Activated T-cell treated with anti-CD3 and anti-CD28 coated beads for 4 hours (primary cell): ENCODE measurements at regions not wholly inside any gene's neighbourhood (a gene's known extent, or its start where the extent isn't known, plus 50 kb on each side); places are given as distances from the start of the nearest gene placed in this dataset.

Source experiments
- DNase-seq: peaks from one replicate; pipeline ENCODE4 v3.0.0-alpha.2; 2020

DNA sequence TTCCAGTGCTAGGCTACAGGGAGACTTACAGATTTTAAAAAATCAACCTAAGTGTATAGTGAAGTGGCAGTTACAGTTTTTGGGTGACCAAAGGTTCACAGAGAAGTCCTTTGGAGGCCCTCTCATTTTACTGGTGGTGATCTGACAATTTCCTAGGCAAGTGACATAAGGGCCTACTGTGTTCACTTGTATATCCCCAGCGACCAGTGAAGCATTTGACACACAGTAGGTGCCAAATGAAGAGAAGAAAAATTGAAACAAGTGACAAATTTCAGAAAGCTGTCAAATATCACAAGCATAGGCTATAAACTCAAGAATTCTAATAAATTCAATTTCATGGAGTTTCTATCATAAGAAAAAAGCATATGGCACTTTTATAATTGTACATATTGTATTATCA is 89.5 kb downstream of the RPL22L1 start:
- no peak for DNase-seq

DNA sequence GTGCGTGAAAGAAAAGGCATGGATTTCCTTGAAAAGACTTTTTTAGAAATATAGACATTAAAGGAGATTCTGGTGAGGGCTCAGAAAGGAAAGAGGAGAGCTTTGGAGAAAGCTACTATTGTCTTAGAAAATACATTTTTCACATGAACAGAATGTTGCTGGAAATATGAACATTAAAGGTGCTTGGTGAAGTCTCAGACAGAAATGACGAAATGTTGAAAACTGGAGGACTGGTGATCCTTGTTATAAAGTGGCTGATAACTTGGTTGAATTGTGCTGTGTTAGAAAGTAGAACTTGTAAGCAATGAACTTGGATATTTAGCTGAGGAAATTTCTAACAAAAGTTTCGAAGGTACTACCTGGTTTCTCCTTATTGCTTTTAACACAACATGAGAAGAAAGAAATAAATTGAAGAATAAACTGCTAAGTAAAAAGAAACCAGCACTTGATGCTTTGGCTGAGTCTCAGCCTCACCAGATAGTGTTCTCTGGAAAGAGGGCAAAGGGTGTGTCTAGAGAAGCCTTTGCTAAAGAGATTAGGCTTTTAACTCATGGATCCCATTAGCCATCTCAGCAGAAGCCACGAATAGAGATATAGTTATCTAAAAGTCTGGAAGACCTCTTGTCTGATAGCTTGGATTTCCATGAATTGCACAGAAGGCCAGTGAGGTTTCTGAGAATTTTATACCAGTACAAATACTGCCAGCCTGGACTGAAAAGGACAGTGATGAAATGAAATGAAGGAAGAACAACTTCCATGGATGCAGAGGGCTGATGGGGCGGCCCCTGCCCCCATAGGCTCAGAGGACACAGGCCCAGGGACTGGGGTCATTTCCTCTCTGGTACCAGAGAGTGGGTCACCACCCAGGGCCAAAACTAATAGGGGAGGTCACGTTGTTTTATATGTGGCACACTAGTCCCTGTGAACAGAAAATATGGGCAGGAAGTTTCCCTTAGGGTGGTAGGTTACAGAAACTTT is 91.5 kb downstream of the RPL22L1 start:
- DNase-seq: no peak

DNA sequence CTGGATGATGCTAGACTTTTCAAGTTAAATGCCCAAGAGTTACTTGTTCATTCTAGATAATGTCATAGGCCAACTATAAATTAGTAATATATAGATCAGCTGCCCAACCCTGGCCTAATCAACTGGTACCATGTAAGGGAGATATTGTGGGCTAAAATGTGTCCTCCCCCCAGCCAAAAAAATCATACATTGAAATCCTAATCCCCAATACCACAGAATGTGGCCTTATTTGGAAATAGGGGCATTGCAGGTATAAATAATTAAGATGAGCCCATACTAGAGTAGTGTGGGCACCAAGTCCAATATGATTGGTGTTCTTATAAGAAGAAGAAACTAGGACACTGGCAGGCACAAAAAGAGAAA is 92.5 kb downstream of the RPL22L1 start:
- no peak for DNase-seq

DNA sequence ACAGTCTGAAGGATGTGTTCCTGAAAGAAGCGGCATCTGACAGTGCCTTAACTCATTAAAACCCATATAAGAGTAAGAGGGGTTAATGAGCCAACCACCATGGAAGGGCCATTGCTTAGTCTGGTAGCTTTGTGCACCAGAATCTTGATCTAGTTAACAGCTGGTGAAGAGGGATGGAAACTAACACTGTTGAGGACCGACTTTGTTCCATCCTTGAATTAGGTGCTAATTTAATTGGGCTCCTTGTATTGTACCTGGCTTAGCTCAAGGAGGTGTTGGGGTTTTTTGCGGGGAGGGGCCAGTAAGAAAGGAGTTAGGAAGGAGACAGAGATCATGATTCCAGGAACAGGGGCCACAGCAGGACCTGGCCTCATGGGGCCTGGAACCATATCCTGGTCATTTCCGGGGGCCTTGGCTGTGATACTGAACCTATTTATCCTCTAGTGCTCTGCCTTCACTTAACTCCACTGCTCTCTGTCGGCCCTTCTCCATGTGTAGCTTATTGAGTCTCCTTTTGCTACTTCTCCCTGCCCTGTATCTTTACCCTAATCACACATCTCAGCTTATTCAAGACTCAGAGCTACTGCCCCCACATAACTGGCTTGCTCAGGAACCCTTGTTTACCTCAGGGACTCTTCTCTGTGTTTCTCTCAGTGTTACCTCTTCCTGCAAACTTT is 93.0 kb downstream of the RPL22L1 start:
- DNase-seq: no peak

DNA sequence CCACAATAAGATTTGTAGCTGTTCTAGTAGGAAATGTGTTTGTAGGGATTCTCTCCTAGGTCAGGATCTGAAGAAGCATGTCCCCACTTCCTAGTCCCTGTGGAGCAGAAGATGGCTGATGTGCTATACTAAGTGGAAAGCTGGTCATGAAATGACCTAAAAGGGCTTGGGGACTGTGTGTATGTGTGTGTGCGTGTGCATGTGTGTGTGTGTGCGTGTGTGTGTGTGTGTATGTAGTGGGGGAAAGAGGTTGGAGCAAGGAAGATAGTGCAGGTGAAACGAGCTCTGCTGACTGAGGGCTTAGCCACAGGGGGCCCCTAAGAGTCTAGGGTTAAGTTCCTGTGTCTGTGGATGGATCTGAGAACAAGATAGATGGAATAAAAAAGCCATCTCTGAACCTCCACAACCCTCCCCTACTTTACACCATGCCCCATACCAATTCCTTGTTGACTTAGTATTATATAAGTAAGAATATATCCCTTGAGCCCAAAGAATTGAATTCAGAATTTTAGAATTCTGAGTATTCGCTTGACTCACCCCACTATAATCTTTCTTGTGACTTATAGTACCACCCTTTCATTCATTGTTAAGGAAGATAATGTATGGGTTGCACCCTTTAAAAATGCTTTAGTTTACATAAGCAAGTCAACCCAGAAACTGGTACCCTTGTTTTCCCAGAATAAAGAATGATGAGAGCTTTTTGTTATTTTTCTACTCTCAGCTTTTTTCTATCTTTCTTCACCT is 96.1 kb downstream of the RPL22L1 start:
- no peak for DNase-seq

DNA sequence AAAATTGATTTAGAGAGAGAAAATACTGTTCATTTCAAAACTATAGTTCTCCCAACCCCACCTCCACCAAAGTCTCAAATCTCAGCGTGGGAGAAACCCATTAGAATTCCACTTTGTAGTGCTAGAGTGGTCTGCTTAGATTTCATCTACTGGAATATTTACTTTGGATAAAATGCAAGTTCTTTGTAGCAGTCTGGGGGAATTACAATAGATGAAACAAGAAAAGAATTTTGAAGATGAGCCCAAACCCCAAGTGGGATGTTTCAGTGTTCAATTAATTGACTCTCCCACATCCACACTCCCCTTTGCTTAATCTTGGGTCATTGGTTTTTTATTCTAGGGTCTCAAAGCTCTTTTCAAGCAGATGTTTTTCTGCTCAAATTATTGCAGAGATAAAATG is 97.8 kb downstream of the RPL22L1 start:
- DNase-seq: no peak

DNA sequence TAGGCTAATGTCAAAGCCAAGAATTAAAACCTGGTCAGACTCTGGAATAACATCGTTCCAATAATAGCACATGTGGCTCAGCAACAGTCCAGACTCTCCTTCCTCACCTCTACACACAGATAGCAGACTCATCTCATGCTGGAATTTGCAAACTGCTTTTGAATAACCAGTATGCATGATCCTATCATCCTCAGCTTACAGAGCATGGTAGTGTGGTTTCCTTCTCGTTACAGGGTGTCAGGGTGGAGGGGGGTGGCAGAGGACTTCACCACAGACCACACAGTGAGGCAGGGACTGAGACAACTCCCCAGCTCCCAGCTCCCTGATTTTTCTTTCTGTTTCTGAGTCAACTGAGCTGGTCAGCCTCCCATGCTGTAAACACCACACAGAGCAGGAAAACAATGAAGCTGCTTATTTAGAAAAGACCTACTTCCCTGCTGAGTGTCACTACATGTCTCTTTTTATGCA is 101.6 kb downstream of the RPL22L1 start:
- DNase-seq: no peak

DNA sequence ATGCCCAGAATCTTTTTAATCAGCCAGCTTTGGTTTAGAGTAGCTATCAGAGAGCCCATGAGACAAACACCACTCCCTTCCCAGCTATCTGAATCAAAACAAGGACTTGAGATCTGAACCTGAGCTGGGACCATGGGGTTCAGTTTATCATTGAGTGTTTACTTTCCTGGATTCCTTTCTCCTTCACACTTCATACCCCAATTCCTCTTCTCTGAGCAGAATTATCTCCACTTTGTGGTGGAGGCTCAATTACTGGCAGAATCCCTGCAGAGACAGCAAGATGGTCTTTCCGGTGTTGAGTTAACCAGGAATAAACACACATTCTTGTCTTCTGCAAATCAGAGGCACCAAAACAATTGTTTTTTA is 102.4 kb downstream of the RPL22L1 start:
- no peak for DNase-seq

DNA sequence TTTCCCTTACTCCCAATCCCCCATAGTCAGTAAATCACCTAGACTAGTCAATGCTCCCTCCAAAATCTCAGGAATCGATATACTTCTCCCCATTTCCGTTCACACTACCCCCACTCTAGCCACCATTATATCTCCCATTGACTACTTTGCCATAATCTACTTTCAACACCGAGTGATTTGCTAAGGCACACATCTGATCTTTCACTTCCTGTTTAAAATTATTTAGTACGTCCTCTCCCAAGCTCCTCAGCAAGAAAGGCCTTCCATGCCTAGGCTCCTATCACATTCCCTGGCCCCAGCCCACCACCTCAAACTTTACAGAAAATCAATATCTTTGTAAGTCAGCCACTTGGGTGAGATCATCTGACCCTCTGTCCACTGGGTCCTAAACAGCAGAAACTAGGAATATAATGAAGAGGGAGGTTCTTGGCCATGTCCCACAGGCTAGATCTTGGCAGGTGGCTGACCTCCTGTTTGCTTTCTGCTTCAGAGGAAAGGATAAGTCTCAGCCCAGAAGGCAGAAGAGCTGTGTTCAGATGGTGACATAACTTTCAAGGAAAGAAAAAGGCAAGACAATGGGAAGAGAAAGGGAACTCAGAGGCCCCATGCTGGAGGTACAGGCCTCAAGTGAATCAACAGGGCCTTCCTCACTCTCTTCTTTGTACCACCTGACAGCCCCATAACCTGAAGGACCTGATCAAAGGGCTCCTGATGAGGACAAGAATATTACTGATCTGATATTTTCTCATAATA is 103.0 kb downstream of the RPL22L1 start:
- DNase-seq: no peak

DNA sequence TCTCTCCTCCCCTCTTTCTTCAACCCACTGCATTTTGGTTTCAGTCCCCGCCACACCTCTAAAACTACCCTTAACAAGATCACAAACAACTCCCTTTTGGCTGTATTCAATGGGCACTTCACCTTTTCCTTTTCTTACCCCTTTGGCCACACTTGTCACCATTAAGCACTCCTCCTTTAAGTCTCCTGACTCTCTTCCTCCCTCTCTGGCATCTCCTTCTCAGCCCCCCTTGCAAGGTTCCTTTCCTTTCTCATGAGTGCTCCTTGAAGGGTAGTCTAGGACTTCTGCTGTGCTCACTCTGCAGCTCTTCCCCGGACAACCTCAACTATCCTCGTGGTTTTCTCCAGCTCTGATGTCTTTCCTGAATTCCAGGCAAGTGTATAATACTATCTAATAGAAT is 103.7 kb downstream of the RPL22L1 start:
- DNase-seq: no peak

DNA sequence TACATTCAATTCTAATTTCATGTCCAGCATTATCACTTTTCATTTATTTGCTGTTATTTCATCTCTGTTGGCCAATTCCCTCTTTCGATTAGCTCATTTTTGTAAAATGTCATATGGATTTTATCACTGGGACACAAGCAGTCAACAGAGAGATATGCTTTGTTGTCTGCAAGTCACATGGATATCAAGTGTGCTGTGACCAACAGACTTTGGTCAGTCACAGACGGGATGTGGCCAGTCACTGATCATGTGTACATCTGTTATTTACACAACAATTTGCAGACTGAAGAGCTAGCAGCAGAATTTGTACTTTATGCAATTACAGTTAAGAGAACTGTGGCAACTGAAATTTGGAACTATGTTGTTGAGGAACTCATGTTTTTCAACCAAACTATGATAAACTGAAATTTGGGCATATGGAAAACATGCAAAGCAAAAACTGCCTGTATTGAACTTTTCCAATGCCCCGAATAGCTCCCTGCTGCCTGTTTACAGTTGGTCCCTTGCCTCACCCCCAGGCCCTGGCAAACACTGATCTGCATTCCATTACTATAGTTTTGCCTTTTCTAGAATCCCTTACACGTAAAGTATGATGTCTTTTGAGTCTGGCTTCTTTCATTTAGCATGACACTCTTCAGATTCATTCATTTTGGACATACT is 104.4 kb downstream of the RPL22L1 start:
- no peak for DNase-seq

DNA sequence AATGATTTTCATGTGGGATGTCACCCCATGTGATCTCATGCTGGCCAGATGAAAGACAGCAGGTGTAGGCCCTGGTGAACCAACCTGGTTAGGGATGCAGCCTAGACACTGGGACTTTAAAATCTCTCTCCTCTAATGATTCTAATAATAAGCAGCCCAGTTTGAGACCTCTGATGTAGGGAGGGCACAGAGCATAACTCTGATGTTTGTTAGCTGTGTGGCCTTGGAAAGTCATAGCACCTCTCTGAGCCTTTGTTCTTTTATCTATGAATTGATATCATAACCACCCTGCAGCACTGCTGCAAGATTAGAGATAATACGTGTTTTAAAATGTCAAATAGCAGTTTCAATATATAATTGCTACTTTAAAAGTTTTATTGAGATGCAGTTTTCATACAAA is 106.0 kb downstream of the RPL22L1 start:
- DNase-seq: no peak

DNA sequence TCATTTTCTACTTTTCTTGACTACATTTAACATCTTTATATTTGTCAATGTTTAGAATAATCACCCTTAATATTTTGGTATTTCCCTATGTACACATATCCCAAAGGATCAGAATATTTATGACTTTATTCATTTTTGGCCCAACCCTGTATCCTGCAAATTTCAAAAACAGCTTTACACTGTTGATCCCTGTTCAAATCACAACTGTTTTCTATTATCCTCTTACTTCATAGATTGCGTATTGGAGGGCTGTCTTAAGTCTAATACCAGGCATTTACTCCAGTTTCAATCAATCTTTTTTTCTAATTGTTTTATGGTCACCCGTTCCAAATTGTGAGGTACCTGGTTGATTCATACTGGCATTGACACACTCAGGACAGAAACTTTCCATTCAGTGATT is 107.9 kb downstream of the RPL22L1 start:
- DNase-seq: no peak

DNA sequence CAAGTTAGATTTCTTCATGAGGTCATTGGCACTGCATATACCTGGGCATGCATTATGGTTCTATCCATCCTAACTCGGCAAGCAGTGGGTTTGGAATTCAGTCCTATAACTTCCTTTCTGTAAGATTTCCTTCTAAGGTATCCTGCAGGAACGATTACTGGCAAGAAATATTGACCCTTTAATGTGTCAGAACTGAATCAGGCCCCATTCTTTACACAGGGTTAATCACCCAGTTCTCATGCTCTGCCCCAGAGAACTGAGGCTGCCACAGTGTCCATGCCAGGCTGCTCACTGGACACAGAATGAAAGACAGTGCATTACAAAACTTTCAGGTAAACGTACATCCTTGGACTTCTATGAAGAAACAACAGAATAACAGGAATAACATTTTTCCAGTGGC is 108.9 kb downstream of the RPL22L1 start:
- DNase-seq: no peak

DNA sequence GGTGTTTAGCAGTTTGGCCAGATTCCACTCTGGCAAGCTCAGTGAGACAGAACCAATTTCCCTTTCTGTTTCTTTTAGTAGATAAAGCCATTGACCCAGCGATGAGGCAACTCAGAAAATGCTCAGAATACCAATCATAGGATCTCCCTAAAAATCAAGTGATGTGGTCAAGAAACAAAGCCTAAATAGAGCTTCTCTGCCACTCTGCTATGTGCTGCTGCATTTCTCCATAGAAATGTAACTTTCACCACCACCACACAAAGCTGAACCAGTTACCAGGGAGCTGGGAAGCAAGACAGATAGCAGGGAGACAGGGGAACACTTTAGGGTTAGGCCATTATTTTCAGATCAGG is 109.8 kb downstream of the RPL22L1 start:
- DNase-seq: no peak

DNA sequence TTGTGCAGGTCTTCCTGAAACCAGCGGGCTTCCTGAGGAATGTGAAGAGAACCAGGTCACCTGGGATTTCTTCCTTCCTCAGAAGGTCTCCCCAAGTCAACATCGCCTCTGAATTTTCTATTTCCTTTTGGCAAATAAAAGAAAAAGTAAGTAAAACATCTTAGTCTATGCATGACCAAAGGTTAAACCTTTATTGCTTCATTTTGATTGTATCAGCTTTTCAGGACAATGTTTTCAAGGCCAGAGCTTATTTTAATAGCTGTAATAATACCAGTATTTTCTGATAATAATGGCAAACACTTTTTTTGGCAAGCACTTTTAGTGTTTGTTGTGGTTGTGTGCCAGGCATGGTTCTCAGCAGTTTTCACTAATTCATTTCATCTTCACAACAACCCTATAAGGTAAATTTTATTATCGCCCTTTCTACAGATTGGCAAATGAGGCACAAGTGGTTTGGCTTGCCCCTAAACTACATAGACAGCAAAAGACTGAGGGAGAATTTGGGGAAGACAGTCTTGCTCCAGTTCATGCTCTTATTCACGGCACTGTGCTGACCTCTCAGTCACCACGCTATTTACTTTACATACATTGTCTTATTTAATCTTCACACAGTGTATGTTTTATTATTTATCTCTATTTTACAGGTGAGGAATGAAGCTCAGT is 110.4 kb downstream of the RPL22L1 start:
- no peak for DNase-seq

DNA sequence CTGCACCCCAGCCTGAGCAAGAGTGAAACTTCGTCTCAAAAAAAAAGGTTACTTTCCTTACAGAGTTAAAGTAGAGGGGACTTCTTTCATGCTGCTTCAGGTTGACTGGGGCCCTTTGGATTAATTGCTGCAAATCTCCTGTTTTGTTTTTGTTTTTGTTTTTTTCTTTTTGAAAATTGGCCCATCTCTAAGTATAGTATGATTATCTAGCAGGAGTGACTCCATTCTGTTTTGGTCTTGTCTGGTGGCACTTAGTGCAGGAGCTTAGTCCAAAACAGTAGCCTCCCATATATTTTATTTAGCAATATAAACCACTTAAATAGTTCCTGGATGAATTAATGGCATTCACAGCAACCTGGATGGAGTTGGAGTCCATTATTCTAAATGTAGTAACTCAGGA is 113.0 kb downstream of the RPL22L1 start:
- DNase-seq: no peak

DNA sequence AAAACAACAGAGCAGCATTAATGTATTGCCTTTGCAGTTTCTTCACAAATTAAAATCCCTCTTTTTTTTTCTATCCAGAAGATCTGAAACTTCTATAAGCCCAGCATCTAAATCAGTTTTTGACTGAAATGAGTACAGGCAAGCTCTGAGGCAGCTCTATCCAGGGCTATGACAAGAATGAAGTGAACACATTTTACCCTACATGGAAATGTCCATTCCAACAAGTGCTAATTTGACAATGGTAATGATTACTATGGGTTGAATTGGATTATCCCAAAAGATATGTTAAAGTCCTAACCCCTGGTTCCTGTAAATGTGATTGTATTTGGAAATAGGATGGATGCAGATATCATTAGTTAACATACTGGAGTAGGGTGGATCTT is 115.7 kb downstream of the RPL22L1 start:
- no peak for DNase-seq

DNA sequence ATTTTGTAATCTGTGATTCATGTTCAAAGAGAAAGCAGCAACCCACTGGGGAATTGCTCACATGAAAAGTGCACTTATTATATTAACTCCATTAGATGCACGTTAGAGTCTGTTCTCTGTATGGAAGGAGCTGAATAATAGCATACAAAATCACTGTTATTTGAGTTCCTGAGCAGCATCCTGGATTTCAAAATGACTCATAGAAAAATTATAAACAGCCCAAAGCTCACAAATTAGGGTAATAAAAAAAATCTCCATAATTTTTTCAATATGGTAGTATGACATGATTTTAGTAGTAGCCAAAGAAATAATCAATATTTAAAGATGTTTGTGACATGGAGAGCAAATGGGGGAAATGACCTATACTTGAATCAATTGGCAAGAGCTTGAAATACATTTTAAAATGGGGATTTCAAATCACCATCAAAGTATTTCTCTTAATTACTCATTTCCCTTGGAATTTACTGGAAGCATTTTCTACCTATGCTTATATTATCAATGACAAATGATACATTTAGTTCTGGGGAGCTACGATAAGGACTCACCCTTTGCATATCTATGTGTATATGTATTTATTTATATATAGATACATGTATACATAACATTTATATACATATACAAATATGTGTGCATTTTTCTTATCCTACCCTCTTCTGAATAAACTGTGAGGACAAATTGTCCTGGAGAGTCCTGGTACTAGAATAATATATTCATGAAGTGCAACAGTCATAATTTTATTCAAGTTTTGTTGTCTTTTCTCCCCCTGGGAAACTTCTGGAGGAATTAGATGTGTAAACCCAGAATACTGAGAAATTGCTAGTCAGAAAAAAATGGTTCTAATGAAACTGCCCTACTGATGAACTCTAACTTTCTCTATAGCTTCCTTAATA is 116.3 kb downstream of the RPL22L1 start:
- no peak for DNase-seq

DNA sequence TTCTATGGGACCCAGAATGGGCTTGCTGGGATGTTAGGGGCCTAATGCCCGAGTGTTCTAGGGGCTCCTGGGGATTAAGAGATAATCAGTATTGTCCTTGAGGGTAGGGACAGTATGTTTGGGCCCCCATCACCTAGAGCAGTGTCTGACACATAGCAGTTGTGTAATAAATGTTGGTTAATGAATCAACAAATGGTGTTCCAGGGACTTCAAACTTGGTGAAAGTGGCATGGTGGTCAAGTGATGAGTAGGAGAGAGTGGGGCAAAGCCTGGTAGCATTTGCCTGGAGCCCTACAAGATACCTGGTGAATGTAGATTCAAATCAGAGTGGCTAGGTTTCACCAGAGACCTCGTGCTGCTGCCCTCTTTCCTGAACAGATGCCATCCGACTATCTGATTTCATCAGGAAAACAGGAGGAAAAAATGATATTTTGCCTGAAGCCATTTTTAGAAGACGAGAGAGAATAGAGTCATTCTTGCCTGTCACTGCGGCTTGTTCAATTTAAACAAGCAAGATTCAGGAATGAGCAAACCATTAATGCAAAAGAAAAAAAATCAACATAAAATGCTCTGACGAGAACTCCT is 117.3 kb downstream of the RPL22L1 start:
- no peak for DNase-seq
